ENCODE measurements at regions not wholly inside any gene's neighbourhood (a gene's known extent, or its start where the extent isn't known, plus 50 kb on each side); places are given as distances from the start of the nearest gene placed in this dataset.

DNA sequence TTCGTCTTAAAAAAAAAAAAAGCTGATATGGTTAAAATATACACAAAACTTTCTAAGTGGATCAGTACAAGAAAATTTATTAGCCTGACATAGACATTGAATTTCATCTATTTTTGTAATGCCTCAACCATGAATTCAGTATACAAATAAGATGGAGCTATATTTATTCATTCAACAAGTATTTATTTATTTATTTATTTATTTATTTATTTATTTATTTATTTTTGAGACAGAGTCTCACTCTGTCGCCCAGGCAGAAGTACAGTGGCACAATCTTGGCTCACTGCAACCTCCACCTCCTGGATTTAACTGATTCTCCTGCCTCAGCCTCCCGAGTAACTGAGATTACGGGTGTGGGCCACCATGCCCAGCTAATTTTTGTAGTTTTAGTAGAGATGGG, 78.5 kb upstream of the GSX1 start:
- TF ChIP-seq CTCF (IDR thresholded peaks at IDR 0.05 in 4 of 5, conservative IDR thresholded peaks at IDR 0.05 in 1 of 5), result no peak
- TF ChIP-seq POLR2A (IDR thresholded peaks at IDR 0.05), result no peak

All from gastrocnemius medialis (tissue), 4 donors.